ENCODE measurements at regions not wholly inside any gene's neighbourhood (a gene's known extent, or its start where the extent isn't known, plus 50 kb on each side); places are given as distances from the start of the nearest gene placed in this dataset.

- peak; percentile 50 for DNase-seq (ENCODE audit: low read depth)
- no peak for TF ChIP-seq CTCF (conservative IDR thresholded peaks at IDR 0.05; ENCODE audit: low read depth, low read length)
- no peak overlapping the region for H3K4me3 ChIP-seq (ENCODE audit: low read depth, low read length)
These were observed 689.6 kb downstream of the SORCS1 start for GRCh38 chr10:106474876-106475275.

DNA sequence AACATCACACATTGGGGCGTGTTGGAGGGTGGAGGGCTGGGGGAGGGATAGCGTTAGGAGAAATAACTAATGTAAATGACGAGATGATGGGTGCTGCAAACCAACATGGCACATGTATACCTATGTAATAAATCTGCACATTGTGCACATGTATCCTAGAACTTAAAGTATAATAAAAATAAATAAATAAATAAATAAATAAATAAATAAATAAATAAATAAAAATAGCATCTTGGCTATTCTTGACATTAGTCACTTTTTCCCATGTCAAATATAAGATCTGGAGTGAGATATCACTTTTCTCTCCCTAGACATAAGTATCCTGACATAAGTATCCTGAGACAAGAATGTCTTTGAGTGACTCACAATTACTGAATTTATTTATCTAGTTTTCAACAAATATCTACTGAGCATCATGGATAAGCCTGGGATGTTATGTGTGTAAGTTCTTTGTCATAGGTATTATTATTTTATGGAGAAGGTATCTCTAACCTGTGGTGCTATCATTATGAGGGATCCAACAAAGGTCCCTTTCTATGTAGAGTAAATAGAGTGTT, 691.3 kb downstream of the SORCS1 start:
- DNase-seq (ENCODE audit: low read depth), result no peak
- H3K4me3 ChIP-seq (ENCODE audit: low read depth, low read length), result no peak overlapping the region
- TF ChIP-seq CTCF (conservative IDR thresholded peaks at IDR 0.05; ENCODE audit: low read depth, low read length), result no peak

DNA sequence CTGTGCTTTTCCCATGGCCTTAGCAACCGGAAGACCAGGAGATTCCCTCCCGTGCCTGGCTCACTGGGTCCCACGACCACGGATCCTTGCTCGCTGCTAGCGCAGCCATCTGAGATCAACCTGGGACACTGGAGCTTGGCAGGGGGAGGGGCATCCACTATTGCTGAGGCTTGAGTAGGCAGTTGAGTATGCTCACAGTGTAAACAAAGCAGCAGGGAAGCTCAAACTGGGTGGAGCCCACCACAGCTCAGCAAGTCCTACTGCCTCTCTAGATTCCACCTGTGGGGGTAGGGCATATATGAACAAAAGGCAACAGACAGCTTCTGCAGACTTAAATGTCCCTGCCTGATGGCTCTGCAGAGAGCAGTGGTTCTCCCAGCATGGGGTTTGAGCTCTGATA, 697.0 kb downstream of the SORCS1 start:
- DNase-seq (ENCODE audit: low read depth), result peak; percentile 60
- H3K4me3 ChIP-seq (ENCODE audit: low read depth, low read length), result no peak overlapping the region
- no peak for TF ChIP-seq CTCF (conservative IDR thresholded peaks at IDR 0.05; ENCODE audit: low read depth, low read length)

DNA sequence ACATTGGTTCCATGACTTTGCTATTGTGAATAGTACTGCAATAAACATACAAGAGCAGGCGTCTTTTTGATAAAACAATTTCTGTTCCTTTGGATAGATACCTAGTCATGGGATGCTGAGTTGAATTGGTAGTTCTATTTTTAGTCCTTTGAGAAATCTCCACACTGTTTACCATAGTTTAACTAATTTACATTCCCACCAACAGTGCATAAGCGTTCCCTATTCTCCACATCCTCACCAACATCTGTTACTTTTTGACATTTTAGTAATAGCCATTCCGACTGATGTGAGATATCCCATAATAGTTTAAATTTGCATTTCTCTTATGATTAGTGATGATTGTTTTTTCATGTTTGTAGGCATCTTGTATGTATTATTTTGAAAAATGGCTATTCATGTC, 707.0 kb downstream of the SORCS1 start:
- no peak for TF ChIP-seq CTCF (conservative IDR thresholded peaks at IDR 0.05; ENCODE audit: low read depth, low read length)
- no peak overlapping the region for H3K4me3 ChIP-seq (ENCODE audit: low read depth, low read length)
- DNase-seq (ENCODE audit: low read depth), result no peak

GRCh38 chr10:106454233-106454632, 710.3 kb downstream of the SORCS1 start:
- no peak for DNase-seq (ENCODE audit: low read depth)
- no peak overlapping the region for H3K4me3 ChIP-seq (ENCODE audit: low read depth, low read length)
- TF ChIP-seq CTCF (conservative IDR thresholded peaks at IDR 0.05; ENCODE audit: low read depth, low read length), result no peak

DNA sequence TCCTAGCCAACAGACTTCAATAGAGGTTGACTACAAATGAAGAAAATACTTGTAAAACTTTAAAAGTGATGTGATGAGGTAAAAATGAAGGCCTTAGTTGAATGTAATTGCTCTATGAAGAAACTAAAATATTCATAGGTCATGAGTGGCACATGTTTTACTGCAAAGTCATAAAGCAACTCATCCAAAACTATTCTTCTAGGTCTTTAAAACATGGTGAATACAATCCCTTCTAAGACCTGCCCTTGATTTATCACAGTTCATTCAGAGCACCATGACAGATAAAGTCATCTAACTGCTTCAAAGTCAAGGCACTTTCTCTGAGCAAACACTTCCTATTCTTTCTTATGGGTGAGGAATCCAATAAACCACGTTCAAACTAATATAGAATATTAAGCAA, 713.5 kb downstream of the SORCS1 start:
- DNase-seq (ENCODE audit: low read depth), result peak; percentile 59
- TF ChIP-seq CTCF (conservative IDR thresholded peaks at IDR 0.05; ENCODE audit: low read depth, low read length), result no peak
- no peak overlapping the region for H3K4me3 ChIP-seq (ENCODE audit: low read depth, low read length)

- DNase-seq (ENCODE audit: low read depth), result no peak
- no peak overlapping the region for H3K4me3 ChIP-seq (ENCODE audit: low read depth, low read length)
- no peak for TF ChIP-seq CTCF (conservative IDR thresholded peaks at IDR 0.05; ENCODE audit: low read depth, low read length)
These were observed 717.6 kb downstream of the SORCS1 start for GRCh38 chr10:106446920-106447319.
